Lung (tissue), 11 donors: ENCODE measurements at regions not wholly inside any gene's neighbourhood (a gene's known extent, or its start where the extent isn't known, plus 50 kb on each side); places are given as distances from the start of the nearest gene placed in this dataset.

Experiments
- ATAC-seq: fragments of 200-7000 bp; cut with Tn5 transposase; one replicate; pipeline ENCODE4 v1.9.1; 2020; ENCODE audit warnings: moderate number of reproducible peaks; ENCODE audit not compliant: insufficient read depth, low FRiP score
- DNase-seq, 3 donors: peaks; one replicate each; pipeline ENCODE4 v3.0.0-alpha.2; 2013 to 2017
- H3K27ac ChIP-seq, 2 donors: one replicate each; pipeline ENCODE4 v1.5.1; 2013; ENCODE audit warnings: mild to moderate bottlenecking in 2 of 2, moderate library complexity in 2 of 2, control low read depth in 1 of 2, inconsistent platforms in 1 of 2, low read depth in 1 of 2, low read length in 1 of 2
- H3K27me3 ChIP-seq, 3 donors: one replicate each; pipeline ENCODE4 v1.5.1; 2013; ENCODE audit warnings: low read length in 2 of 3; ENCODE audit not compliant: control insufficient read depth in 3 of 3, insufficient read depth in 3 of 3
- H3K36me3 ChIP-seq, 4 donors: one replicate each; pipeline ENCODE4 v1.5.1; 2013; ENCODE audit warnings: low read length in 4 of 4, mild to moderate bottlenecking in 1 of 4, moderate library complexity in 1 of 4; ENCODE audit not compliant: control insufficient read depth in 4 of 4, insufficient read depth in 4 of 4
- H3K4me1 ChIP-seq, 5 donors: one replicate each; pipeline ENCODE4 v1.5.1; 2013; ENCODE audit warnings: low read length in 5 of 5, mild to moderate bottlenecking in 2 of 5, moderate library complexity in 1 of 5; ENCODE audit not compliant: control insufficient read depth in 5 of 5, insufficient read depth in 5 of 5
- H3K4me3 ChIP-seq: one replicate; pipeline ENCODE4 v1.5.1; 2013; ENCODE audit warnings: mild to moderate bottlenecking, control low read depth, moderate library complexity
- H3K9ac ChIP-seq, 2 donors: one replicate each; pipeline ENCODE4 v1.5.1; 2013; ENCODE audit warnings: low read length in 2 of 2, control low read depth in 1 of 2; ENCODE audit not compliant: insufficient read depth in 1 of 2
- H3K9me3 ChIP-seq, 4 donors: one replicate each; pipeline ENCODE4 v1.5.1; 2013; ENCODE audit warnings: low read length in 3 of 4, mild to moderate bottlenecking in 1 of 4, moderate library complexity in 1 of 4; ENCODE audit not compliant: control insufficient read depth in 4 of 4, insufficient read depth in 3 of 4
- CTCF ChIP-seq: IDR thresholded peaks from 2 replicates; pipeline ENCODE4 v1.5.1; 2012; ENCODE audit warnings: mild to moderate bottlenecking; ENCODE audit errors: control extremely low read depth, extremely low read depth
- WGBS, 2 donors: extraction: QIAGEN DNeasy Blood & Tissue Kit; methylation state at CpG; one replicate each; pipeline ENCODE4 v1.1.7; 2013; 5-methylcytosine and 5-hydroxymethylcytosine counted together
- donor health status: control.
- donor health status: control.
- donor health status: Bipolar disorder and iron deficiency.
- donor health status: healthy.
- donor health status: DM: yes; HTN: yes; CAD: no.

- Histone ChIP-seq H3K36me3 (no peaks in the 10 kb centered on the region), H3K9me3 (no peaks in the 10 kb centered on the region), H3K27ac (no peak overlapping the region), H3K4me1 (peaks cover 0 to 10% (median 5%) of the 10 kb centered on the region in 5 donors), H3K4me3 (no peak overlapping the region), H3K27me3 (no peaks in the 10 kb centered on the region), H3K9ac (no peak overlapping the region)
- DNase-seq = peak; percentile 56 to 87 (median 70)
- ATAC-seq = peak; percentile 34
- TF ChIP-seq CTCF = no peak
- 65 to 70% methylated on average over 5 of the region's 5 CpGs for WGBS, 2 donors
These were observed 135.0 kb upstream of the MAN1A1 start for GRCh38 chr6:119484598-119484997.

GRCh38 chr6:119483908-119484307 is 134.3 kb upstream of the MAN1A1 start:
- H3K9ac ChIP-seq = no peak overlapping the region
- no peak for DNase-seq
- no peak for ATAC-seq
- H3K4me3 ChIP-seq = no peak overlapping the region
- TF ChIP-seq CTCF = no peak
- H3K27me3 ChIP-seq = no peaks in the 10 kb centered on the region
- peaks cover 0 to 10% (median 5%) of the 10 kb centered on the region in 5 donors for H3K4me1 ChIP-seq
- no peaks in the 10 kb centered on the region for H3K9me3 ChIP-seq
- no peaks in the 10 kb centered on the region for H3K36me3 ChIP-seq
- H3K27ac ChIP-seq = no peak overlapping the region

- Histone ChIP-seq H3K27me3 (no peaks in the 10 kb centered on the region), H3K27ac (no peak overlapping the region), H3K4me3 (no peak overlapping the region), H3K9me3 (no peaks in the 10 kb centered on the region), H3K36me3 (no peaks in the 10 kb centered on the region), H3K4me1 (peaks cover 0 to 10% (median 5%) of the 10 kb centered on the region in 5 donors), H3K9ac (no peak overlapping the region)
- ATAC-seq (no peak), DNase-seq (no peak)
- WGBS, 2 donors = 81 to 85% methylated on average over 4 of the region's 4 CpGs
- TF ChIP-seq CTCF = no peak
These were observed 133.3 kb upstream of the MAN1A1 start for GRCh38 chr6:119482850-119483285.

GRCh38 chr6:119481976-119482375 is 132.4 kb upstream of the MAN1A1 start:
- 89 to 95% methylated on average over 1 of the region's 1 CpG for WGBS, 2 donors

More at GRCh38 chr6:119481976-119482375, 132.4 kb upstream of the MAN1A1 start:
- no peak for TF ChIP-seq CTCF
- Histone ChIP-seq H3K36me3 (no peaks in the 10 kb centered on the region), H3K27me3 (no peaks in the 10 kb centered on the region), H3K9ac (no peak overlapping the region), H3K4me1 (peaks cover 0 to 10% (median 5%) of the 10 kb centered on the region in 5 donors), H3K9me3 (no peaks in the 10 kb centered on the region), H3K27ac (no peak overlapping the region), H3K4me3 (no peak overlapping the region)
- no peak for DNase-seq
- no peak for ATAC-seq
